ENCODE measurements at regions not wholly inside any gene's neighbourhood (a gene's known extent, or its start where the extent isn't known, plus 50 kb on each side); places are given as distances from the start of the nearest gene placed in this dataset.
"Not testable (repeated sequence)": the region's sequence is repeated elsewhere in the genome, so short reads cannot be mapped to it uniquely, and the experiment has no call there.

DNA sequence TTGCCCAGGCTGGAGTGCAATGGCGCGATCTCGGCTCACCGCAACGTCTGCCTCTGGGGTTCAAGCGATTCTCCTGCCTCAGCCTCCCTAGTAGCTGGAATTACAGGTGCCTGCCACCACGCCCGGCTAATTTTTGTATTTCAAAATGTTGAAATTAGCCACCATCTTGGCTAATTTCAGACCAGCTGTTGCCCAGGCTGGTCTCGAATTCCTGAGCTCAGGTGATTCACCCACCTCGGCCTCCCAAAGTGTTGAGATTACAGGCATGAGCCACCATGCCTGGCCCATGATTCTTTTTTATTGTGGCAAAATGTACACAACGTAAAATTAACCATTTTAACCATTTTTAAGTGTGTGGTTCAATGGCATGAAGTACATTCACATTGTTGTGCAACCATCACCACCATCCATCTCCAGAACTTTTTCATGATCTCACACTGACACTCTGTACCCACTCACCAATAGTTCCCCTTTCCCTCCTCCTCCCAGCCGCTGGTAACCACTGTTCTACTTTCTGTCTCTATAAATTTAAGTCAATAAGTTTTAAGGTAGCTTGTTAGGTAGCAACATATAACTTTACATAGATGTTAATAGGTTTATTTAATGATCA lies 54.0 kb upstream of the RBM47 start:
- not testable (repeated sequence) for TF ChIP-seq EZH2 (IDR thresholded peaks at IDR 0.05; ENCODE audit: low read length)
- TF ChIP-seq, protein P1, sequence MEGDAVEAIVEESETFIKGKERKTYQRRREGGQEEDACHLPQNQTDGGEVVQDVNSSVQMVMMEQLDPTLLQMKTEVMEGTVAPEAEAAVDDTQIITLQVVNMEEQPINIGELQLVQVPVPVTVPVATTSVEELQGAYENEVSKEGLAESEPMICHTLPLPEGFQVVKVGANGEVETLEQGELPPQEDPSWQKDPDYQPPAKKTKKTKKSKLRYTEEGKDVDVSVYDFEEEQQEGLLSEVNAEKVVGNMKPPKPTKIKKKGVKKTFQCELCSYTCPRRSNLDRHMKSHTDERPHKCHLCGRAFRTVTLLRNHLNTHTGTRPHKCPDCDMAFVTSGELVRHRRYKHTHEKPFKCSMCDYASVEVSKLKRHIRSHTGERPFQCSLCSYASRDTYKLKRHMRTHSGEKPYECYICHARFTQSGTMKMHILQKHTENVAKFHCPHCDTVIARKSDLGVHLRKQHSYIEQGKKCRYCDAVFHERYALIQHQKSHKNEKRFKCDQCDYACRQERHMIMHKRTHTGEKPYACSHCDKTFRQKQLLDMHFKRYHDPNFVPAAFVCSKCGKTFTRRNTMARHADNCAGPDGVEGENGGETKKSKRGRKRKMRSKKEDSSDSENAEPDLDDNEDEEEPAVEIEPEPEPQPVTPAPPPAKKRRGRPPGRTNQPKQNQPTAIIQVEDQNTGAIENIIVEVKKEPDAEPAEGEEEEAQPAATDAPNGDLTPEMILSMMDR (optimal IDR thresholded peaks at IDR 0.05 in 1 of 3, IDR thresholded peaks at IDR 0.05 in 1 of 3, conservative IDR thresholded peaks at IDR 0.05 in 1 of 3; ENCODE audit: extremely low read depth in 1 of 3, insufficient read depth in 2 of 3, low read length in 3 of 3), result not testable (repeated sequence)

Data from keratinocyte (primary cell).